ENCODE measurements at regions not wholly inside any gene's neighbourhood (a gene's known extent, or its start where the extent isn't known, plus 50 kb on each side); places are given as distances from the start of the nearest gene placed in this dataset.
"Not testable (repeated sequence)": the region's sequence is repeated elsewhere in the genome, so short reads cannot be mapped to it uniquely, and the experiment has no call there.

DNA sequence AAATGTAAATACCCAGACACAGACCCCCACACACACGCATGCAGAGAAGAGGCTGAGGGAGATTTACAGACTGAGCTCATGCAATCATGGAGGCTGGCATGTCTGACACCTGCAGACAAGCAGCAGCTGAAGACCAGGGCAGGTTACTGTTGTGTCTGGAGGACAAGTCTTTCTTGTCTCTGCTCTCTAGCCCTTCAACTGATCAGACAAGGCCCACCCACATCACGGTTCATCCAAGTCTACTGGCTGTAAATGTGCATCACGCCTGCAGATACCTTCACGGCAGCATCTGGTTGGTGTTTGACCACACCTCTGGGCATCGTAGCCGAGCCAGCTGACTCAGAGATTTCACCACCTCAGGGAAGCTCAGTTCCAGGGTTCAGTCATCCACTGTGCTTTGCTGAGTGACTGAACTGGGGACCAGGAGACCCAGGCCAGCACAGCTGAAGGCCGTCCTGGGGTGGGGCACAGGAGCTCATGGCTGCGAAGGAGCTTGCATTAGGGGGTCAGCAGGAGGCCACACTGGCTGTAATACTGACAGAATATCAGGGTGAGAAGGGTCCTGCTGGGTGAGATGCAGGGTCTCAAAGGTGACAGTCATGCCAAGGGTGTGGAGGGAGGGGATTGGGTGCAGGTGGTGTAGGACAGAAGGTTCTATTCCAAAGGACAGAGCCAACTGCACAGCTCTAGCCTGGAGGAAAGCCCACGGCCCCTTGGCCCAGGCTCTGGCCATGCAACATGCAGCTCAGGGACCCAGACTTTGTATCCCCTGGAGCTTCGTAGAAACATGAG lies 304.9 kb downstream of the BRD1 start:
- DNase-seq: no peak

DNA sequence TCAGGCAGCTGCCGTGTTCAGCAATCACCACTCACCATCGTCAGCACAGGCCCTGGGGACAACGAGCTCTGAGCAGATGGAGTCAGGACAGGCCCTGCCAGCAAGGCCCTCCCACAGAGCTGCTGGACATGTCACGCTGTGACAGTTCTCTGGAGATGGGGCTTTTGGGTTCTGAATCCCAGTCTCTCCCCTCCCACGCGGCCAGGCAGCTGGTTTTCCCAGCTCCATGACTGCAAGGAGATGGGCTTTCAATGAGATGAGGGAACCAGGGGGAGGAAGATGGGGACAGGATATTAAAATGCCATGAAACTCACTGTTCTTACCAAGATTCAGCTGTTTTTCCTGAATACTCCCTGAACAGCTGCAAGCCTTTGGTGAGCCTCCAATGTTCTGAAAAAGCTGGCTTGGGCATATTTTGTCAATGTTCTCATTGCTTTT lies 305.9 kb downstream of the BRD1 start:
- DNase-seq: no peak

DNA sequence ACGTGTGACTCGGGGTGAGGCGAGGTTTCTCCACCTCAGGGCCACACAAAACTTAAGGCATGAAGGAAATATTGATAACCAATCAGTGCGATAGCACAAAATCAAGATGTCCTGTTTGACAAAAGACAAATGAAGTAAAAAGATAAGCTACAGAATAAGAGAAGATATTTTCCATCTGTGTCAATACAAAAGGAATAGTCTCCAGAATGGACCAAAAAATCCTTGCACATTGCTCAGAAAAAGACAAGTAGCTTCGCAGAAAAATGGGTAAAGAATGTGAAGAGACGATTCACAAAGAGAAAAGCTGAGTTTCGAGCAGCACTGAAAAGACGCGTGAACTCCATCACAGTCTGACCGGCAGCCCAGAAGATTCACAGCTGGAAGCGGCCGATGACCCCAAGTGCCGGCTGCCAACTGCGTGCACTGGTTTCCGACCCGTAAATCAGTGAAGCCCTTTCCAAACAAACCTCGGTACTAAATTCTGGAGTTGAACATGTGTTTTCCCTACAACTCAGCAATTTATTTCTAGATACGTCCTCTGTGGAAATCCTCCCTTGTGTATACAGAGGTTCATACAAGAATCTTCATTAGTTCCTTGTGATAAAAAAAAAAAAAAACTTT lies 308.4 kb downstream of the BRD1 start:
- DNase-seq: no peak

GRCh38 chr22:49518436-49518970 lies 309.2 kb downstream of the BRD1 start:
- DNase-seq: no peak

DNA sequence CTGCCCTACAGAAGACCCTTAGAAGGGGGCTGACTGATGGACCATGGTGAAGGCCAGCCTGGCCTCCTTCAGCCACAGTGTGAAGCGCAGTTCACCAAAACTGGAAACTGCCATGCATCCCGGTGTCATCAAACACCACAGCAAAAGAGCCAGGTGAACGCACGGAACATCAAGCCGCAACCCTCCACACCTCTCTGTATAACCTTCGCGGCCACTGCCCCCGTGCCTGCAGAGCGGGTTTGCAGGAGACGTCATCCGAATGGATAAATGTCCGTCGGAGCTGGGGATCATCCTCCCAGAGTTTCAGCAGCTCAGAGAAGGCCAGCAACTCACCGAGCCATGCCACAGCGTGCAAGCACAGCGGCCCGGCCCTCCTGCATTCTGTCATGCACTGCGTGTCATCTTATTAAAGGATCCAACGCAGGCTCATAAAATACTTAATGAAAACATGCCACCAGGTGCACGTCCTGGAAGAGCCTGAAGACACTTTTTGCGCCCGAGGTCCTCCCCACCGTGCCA lies 309.9 kb downstream of the BRD1 start:
- no peak for DNase-seq

DNA sequence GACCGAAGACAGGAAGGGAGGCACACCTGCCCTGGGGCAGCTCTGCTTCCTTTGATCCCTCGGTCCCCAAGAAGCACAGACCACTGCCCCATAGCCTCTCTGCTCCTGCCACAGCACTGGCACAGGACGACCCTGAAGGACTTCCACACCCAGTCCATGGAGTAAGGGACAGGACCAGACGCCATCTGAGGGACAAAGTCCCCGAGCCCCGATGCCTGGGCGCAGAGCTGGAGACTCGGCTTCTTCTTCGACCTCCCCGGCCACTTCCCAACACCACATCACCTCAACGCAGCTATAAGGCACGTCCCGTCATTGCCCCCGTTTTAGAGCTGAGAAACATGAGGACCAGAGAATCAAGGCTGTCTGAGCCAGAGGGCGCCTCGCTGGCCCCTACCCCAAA lies 310.5 kb downstream of the BRD1 start:
- DNase-seq: no peak

- no peak for DNase-seq
Measured at GRCh38 chr22:49515475-49515874, 312.2 kb downstream of the BRD1 start.

- no peak for DNase-seq
Measured at GRCh38 chr22:49514641-49515040, 313.0 kb downstream of the BRD1 start.

- no peak for DNase-seq
Measured at GRCh38 chr22:49514211-49514610, 313.5 kb downstream of the BRD1 start.

DNA sequence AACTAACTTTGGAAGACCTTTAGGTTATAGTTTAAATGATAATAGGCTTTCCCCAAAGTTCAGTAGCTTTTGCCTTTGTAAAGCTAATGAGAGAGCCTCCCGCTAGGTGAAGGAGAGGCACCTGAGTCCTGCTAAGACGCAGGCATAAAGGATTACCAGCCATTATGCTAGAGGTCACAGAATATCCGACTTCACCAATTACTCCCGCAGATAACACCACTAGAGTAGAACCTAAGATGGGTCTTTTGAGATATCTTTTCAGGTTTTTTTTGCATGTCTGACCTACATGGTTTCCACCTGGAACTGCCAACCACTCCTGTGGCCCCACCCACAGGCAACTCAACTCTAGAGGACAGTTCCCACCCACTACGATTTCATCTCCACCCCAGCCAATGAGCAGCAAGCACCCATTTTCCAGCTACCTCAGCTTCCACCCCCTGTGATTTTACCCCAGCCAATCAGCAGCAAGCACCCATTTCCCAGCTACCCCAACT lies 314.3 kb downstream of the BRD1 start:
- DNase-seq: no peak

DNA sequence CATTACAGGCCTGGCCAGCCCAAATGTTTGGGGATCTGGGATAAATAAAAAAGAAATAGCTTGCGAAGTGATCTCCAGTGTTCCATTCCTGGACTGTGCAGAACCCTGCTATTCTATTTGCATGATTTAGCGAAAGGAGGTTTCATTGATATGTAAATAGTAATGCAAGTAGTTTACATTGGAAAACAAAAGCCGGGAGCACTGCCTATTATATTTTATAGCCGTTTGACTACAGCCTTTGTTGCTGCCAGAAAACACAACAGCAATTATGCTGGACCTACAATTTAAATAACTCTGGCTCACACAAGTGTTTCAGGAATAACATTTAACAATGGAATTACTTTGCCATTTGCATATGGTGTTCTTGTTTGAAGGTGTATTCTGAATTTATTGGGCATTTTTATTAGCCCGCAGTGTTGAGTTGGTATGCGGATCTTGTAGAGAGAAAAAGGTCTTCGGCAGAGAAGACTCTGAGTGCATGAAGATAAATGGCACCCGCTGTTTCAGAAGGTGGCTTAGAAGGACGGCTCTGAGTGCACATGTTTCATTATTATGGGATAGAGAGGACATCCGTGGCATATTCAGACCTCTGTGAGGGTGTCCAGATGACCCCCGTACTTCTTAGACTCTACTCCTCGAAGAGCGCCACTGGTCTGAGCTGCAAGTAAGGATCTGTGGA lies 315.0 kb downstream of the BRD1 start:
- no peak for DNase-seq

DNA sequence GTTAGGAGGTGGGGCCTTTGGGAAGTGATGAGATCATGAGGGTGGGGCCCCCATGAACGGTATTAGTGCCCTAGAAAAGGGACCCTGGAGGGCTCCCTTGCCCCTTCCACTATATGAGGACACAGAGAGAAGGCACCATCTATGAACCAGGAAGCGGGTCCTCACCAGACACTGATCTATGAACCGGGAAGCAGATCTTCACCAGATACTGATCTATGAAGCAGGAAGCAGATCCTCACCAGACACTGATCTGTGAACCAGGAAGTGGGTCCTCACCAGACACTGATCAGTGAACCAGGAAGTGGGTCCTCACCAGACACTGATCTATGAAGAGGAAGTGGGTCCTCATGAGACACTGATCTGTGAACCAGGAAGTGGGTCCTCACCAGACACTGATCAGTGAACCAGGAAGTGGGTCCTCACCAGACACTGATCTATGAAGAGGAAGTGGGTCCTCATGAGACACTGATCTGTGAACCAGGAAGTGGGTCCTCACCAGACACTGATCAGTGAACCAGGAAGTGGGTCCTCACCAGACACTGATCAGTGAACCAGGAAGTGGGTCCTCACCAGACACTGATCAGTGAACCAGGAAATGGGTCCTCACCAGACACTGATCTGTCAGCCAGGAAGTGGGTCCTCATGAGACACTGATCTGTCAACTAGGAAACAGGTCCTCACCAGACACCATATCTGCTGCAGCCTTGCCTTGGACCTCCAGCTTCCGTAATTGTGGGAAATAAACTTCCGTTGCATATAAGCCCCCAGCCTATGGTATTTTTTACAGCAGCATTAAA lies 316.1 kb downstream of the BRD1 start:
- DNase-seq: not testable (repeated sequence)

DNA sequence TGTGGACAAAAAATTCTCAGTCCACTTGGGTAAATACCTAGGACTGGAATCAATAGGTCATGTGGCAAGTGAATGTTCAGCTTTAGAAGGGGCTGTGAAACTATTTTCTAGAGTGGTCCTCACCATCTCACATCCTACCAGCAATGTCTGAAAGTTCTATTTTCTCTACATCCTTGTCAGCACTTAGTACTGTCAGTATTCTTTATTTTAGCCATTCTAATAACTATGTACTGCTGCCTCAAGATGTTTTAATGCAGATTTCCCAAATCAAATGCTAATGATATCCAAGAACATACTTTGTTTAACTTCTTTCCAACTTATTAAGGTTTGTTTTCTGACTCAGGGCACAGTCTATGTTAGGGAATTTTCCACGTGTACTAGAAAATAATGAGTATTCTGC lies 317.0 kb downstream of the BRD1 start:
- DNase-seq: no peak

DNA sequence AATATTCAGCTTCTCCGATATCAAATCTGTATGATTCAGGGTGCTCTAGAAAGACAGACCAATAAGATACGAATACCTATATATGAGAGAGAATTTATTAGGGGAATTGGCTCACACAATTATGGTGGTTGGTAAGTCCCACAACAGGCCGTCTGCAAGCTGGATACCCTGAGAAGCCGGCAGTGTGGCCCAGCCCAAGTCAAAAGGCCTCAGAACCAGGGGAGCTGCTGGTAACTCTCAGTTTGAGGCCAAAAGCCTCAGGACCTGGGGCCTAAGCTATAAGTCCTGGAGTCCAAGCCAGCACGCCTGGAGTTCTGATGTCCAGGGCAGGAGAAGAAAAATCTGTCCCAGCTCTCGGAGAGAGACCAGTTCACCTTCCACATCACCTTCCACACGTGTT lies 318.7 kb downstream of the BRD1 start:
- DNase-seq: no peak

GRCh38 chr22:49508561-49508960 lies 319.1 kb downstream of the BRD1 start:
- no peak for DNase-seq

DNA sequence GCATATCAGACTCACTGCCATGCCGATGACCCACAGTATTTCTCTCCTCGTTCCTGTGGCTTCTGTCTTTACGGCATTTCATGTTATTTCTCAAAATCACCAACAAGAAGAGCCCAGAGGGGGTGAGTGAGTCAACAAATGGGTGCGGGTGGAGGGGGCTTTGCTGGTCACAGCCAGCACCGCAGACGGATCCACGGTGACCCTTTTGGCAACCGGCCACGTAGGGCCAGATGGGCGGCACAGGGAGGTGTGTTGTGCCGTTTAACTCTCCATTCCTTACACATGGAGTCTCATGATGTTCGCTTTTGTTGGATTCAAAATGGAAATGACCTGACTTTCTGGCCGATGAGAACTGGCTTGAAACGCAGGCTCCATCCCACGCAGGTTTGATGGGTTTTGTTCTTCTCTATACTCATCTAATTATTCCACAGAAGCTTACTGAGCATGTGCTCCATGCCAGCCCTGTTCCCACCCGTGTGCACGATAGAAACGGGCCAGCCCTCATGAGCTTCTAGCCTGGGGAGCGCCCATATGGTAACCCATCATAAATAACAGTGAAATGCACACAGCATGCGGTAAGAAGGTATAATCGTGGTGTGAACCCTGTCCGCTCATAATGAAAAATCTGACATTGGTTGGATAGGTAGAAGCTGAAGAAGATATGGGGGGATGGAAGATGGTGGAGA lies 319.9 kb downstream of the BRD1 start:
- no peak for DNase-seq

- DNase-seq: no peak
Measured at GRCh38 chr22:49506010-49506400, 321.7 kb downstream of the BRD1 start.

GRCh38 chr22:49505337-49506009 lies 322.2 kb downstream of the BRD1 start:
- no peak for DNase-seq

DNA sequence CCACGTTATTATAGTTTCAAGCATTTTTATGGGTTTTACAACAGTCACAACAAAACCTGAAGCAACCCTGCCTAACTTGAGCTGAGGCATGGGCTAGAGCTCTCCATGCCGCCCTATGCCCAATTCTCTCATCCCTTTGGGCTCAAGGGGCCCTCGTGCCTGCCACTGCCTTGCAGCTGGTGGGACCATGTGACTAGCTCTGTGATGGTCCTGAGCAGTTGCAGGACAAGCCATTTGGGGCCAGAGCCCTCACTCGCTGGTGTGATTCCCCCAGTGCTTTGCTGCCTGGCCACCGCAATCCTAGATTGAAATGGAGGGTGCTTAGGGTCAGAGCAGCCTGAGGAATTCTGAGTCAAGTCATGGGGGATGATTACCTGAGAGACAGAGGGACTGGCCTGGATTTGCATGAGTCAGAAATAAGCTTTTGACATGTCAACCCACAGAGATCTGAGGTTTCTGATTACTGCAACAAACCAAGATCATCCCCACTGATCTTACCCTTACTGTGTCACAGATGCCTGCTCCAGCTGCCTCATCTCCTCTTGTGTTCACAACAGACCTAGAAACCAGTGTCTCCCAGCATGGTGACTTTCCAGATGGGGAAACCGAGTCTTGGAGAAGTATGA lies 323.7 kb downstream of the BRD1 start:
- DNase-seq: no peak

DNA sequence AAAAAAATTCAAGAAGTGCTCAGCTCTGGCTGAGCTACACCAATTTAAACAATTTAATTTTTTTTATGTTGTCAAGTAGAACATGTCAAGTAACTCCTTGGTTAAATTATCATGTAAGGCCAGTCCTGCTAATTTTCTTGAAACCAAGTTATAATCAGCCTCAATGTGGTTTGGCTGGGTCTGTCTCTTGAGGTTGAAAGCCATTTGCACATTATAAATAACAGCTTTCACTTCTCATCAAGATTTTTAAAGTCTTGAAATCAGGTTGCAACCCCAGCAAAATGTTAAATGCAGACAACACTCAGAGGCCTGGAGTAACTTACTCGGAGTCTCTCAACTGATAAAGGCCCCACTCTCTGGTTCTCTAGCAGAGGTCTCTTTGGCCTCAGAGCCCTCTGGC lies 324.4 kb downstream of the BRD1 start:
- no peak for DNase-seq

All from NCI-H1417 treated with DMSO at 0.1 percent for 48 hours (cell line).